ENCODE measurements at regions not wholly inside any gene's neighbourhood (a gene's known extent, or its start where the extent isn't known, plus 50 kb on each side); places are given as distances from the start of the nearest gene placed in this dataset.

GRCh38 chr10:42997849-42998165 lies 79.1 kb upstream of the RET start:
- TF ChIP-seq CTCF (IDR thresholded peaks at IDR 0.05) (no peak), POLR2AphosphoS5 (IDR thresholded peaks at IDR 0.05; ENCODE audit: low read depth, low read length) (no peak), SIN3A (IDR thresholded peaks at IDR 0.05; ENCODE audit: borderline replicate concordance, insufficient read depth, low read depth, low read length) (no peak)
